H1 (cell line): ENCODE measurements at regions not wholly inside any gene's neighbourhood (a gene's known extent, or its start where the extent isn't known, plus 50 kb on each side); places are given as distances from the start of the nearest gene placed in this dataset.

Source experiments
- CTCF ChIA-PET: fragments of 300-600 bp; sonication (Branson Sonifier 250); formaldehyde crosslinking; loops from one replicate; lab custom pipeline; 2021; ENCODE audit not compliant: partially characterized antibody; lab: Charles Lee
- POLR2A ChIA-PET: fragments of 300-600 bp; sonication (Branson Sonifier 250); formaldehyde crosslinking; loops from one replicate; lab custom pipeline; 2021; ENCODE audit warnings: inconsistent platforms; ENCODE audit not compliant: partially characterized antibody; lab: Charles Lee
- DNase-seq, 2 experiments: peaks; one replicate each; pipeline versions ENCODE4 v3.0.0 to v3.0.0-alpha.2; 2010 to 2022; ENCODE audit warnings: low spot score in 2 of 2, low read depth in 1 of 2, mixed read lengths in 1 of 2
- FAIRE-seq: peaks from 2 replicates; lab custom pipeline; 2011; peaks lifted over from hg19 to GRCh38; lab: Jason Lieb, UNC
- H2AFZ ChIP-seq: 2 replicates; pipeline ENCODE4 v1.8.1; 2012; ENCODE audit warnings: low read length, inconsistent platforms
- H2AK5ac ChIP-seq: 2 replicates; pipeline ENCODE4 v1.6.1; 2013; ENCODE audit warnings: low read depth, low read length
- H2BK120ac ChIP-seq: replicated peaks from 2 replicates; pipeline ENCODE3; 2013; ENCODE audit warnings: low read depth, low read length, inconsistent platforms
- H2BK12ac ChIP-seq: 2 replicates; pipeline ENCODE4 v1.6.1; 2013; ENCODE audit warnings: low read depth, low read length
- H2BK15ac ChIP-seq: 2 replicates; pipeline ENCODE4 v1.6.1; 2013; ENCODE audit warnings: low read length
- H2BK20ac ChIP-seq: 2 replicates; pipeline ENCODE4 v1.6.1; 2013; ENCODE audit warnings: low read length
- H2BK5ac ChIP-seq: 2 replicates; pipeline ENCODE4 v1.6.1; 2013; ENCODE audit warnings: low read depth, low read length
- H3K14ac ChIP-seq: 2 replicates; pipeline ENCODE4 v1.6.1; 2013; ENCODE audit warnings: inconsistent platforms; ENCODE audit not compliant: insufficient read length
- H3K18ac ChIP-seq: 2 replicates; pipeline ENCODE4 v1.6.1; 2013; ENCODE audit warnings: low read length; ENCODE audit errors: extremely low read depth
- H3K23ac ChIP-seq: 2 replicates; pipeline ENCODE4 v1.6.1; 2013; ENCODE audit warnings: inconsistent platforms; ENCODE audit not compliant: insufficient read length
- H3K23me2 ChIP-seq: 2 replicates; pipeline ENCODE4 v1.6.1; 2013; ENCODE audit warnings: low read depth, low read length
- H3K27ac ChIP-seq: 2 replicates; pipeline ENCODE4 v1.6.1; 2011; ENCODE audit warnings: low read depth, low read length, inconsistent platforms
- H3K27me3 ChIP-seq, 4 experiments: replicated peaks in 1 of 4; 1 replicate in 1 of 4; 2 replicates in 3 of 4; pipeline versions ENCODE4 v1.6.1 to v1.8.1; 2011 to 2013; ENCODE audit warnings: low read length in 3 of 4, mild to moderate bottlenecking in 3 of 4, inconsistent platforms in 2 of 4, mixed read lengths in 2 of 4, moderate library complexity in 1 of 4; ENCODE audit not compliant: control insufficient read depth in 3 of 4, insufficient read depth in 3 of 4; ENCODE audit errors: extremely low read depth in 1 of 4
- H3K36me3 ChIP-seq, 4 experiments: 2 replicates each; pipeline versions ENCODE4 v1.6.1 to v1.8.1; 2011 to 2013; ENCODE audit warnings: mild to moderate bottlenecking in 4 of 4, low read length in 3 of 4, moderate library complexity in 2 of 4, control low read depth in 1 of 4, inconsistent platforms in 1 of 4; ENCODE audit not compliant: insufficient read depth in 4 of 4, control insufficient read depth in 2 of 4
- H3K4ac ChIP-seq: replicated peaks from 2 replicates; pipeline ENCODE3; 2013; ENCODE audit warnings: low read length, low read depth, mixed read lengths, inconsistent platforms; ENCODE audit not compliant: insufficient read length
- H3K4me1 ChIP-seq, 4 experiments: replicated peaks in 1 of 4; 1 replicate in 1 of 4; 2 replicates in 3 of 4; pipeline versions ENCODE4 v1.6.1 to v1.8.1; 2011 to 2013; ENCODE audit warnings: low read length in 3 of 4, inconsistent platforms in 2 of 4, mixed read lengths in 1 of 4; ENCODE audit not compliant: insufficient read depth in 4 of 4, control insufficient read depth in 3 of 4
- H3K4me2 ChIP-seq, 2 experiments: 2 replicates each; pipeline versions ENCODE4 v1.6.1 to v1.8.1; 2011 to 2013; ENCODE audit warnings: low read depth in 2 of 2, low read length in 2 of 2, control low read depth in 1 of 2, inconsistent platforms in 1 of 2, mild to moderate bottlenecking in 1 of 2; ENCODE audit not compliant: insufficient read depth in 1 of 2
- H3K4me3 ChIP-seq, 4 experiments: fragments of 200-600, 300-600 bp in 1 of 4; sonication (generic), shearing (Covaris generic), sonication (Bioruptor Twin) in 1 of 4; 2 replicates each; pipeline versions ENCODE4 v1.5.1 to v1.8.1; 2011 to 2016; ENCODE audit warnings: low read length in 4 of 4, low read depth in 3 of 4, control low read depth in 2 of 4, inconsistent platforms in 2 of 4, mild to moderate bottlenecking in 2 of 4, mixed read lengths in 1 of 4, moderate library complexity in 1 of 4; ENCODE audit not compliant: insufficient read depth in 2 of 4; ENCODE audit errors: extremely low read depth in 1 of 4
- H3K56ac ChIP-seq: replicated peaks from 2 replicates; pipeline ENCODE3; 2013; ENCODE audit warnings: low read depth, mild to moderate bottlenecking, mixed read lengths, low read length, inconsistent platforms; ENCODE audit not compliant: insufficient read length
- H3K79me1 ChIP-seq: 2 replicates; pipeline ENCODE4 v1.6.1; 2013; ENCODE audit warnings: low read depth, low read length, control low read depth
- H3K79me2 ChIP-seq, 2 experiments: 2 replicates each; pipeline versions ENCODE4 v1.6.1 to v1.8.1; 2012 to 2013; ENCODE audit warnings: low read length in 2 of 2, mild to moderate bottlenecking in 2 of 2, inconsistent platforms in 1 of 2; ENCODE audit not compliant: insufficient read depth in 2 of 2, control insufficient read depth in 1 of 2
- H3K9ac ChIP-seq, 4 experiments: replicated peaks in 1 of 4; 1 replicate in 1 of 4; 2 replicates in 3 of 4; pipeline versions ENCODE4 v1.6.1 to v1.8.1; 2011 to 2013; ENCODE audit warnings: low read depth in 3 of 4, low read length in 3 of 4, control low read depth in 2 of 4, mild to moderate bottlenecking in 2 of 4, moderate library complexity in 2 of 4, inconsistent platforms in 1 of 4; ENCODE audit errors: extremely low read depth in 1 of 4
- H3K9me3 ChIP-seq, 2 experiments: 2 replicates each; pipeline versions ENCODE4 v1.6.1 to v1.8.1; 2012 to 2013; ENCODE audit warnings: mild to moderate bottlenecking in 2 of 2, moderate library complexity in 2 of 2, control low read depth in 1 of 2, inconsistent platforms in 1 of 2, low read depth in 1 of 2, low read length in 1 of 2, mixed read lengths in 1 of 2; ENCODE audit not compliant: insufficient read depth in 2 of 2
- H4K20me1 ChIP-seq, 2 experiments: replicated peaks in 1 of 2; 2 replicates each; pipeline versions ENCODE3 to v1.8.1; 2011 to 2013; ENCODE audit warnings: inconsistent platforms in 2 of 2, low read length in 2 of 2, mild to moderate bottlenecking in 1 of 2; ENCODE audit not compliant: insufficient read depth in 2 of 2, control insufficient read depth in 1 of 2
- H4K5ac ChIP-seq: 2 replicates; pipeline ENCODE4 v1.6.1; 2013; ENCODE audit warnings: low read length, low read depth, mixed read lengths, inconsistent platforms; ENCODE audit not compliant: insufficient read length
- H4K8ac ChIP-seq: 2 replicates; pipeline ENCODE4 v1.8.0; 2013; ENCODE audit warnings: mild to moderate bottlenecking, moderate library complexity, low read length, inconsistent platforms; ENCODE audit not compliant: insufficient read depth; ENCODE audit errors: extremely low read depth
- H4K91ac ChIP-seq: replicated peaks from 2 replicates; pipeline ENCODE3; 2013; ENCODE audit warnings: low read length, mixed read lengths, inconsistent platforms; ENCODE audit not compliant: insufficient read length
- SRF ChIP-seq: IDR thresholded peaks from 2 replicates; pipeline ENCODE4 v1.6.1; 2011; ENCODE audit warnings: mild to moderate bottlenecking, low read depth, low read length, moderate library complexity
- TCF12 ChIP-seq: IDR thresholded peaks from 2 replicates; pipeline ENCODE4 v1.6.1; 2011; ENCODE audit warnings: low read depth, mild to moderate bottlenecking, low read length
- WGBS, 2 experiments: shearing (Covaris generic) in 1 of 2; methylation state at CpG; one replicate each; pipeline versions ENCODE4 v1.1.6 to v1.1.7; 2013 to 2015; ENCODE audit warnings: low lambda C conversion rate in 2 of 2, mixed read lengths in 2 of 2, inconsistent platforms in 1 of 2, low coverage in 1 of 2, missing lambda C conversion rate in 1 of 2; ENCODE audit not compliant: insufficient replicate concordance in 2 of 2, insufficient coverage in 1 of 2, insufficient read length in 1 of 2; ENCODE audit errors: extremely low coverage in 1 of 2, missing lambda C conversion rate in 1 of 2; 5-methylcytosine and 5-hydroxymethylcytosine counted together

DNA sequence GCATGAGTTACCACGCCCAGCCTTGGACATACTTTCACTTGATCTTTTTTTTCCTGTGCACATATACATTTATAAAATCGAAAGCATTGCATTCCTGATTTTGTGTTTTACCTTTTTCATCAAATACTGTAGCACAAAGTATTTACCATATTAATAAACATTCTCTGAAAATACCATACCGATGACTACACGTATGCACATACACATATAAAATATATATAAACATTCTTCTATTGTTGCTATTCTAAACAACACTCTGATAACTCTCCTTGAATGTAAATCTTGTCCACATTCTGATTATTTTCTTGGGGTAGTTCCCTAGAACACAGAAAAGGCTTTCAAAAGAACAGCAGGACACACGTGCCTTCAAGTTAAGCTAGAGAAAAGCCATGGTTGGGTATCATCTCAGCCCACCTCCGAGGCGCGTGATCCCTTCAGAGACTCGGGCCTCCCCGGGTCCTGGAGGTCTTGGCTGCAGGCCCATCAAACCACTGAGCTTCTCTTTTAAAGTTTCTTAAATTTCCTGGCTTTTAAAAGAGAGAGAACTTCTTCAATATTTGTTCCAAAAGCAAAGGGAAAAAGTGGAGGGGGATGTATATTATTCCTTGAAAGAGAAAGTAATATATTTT is 198.1 kb downstream of the MYLK4 start:
- Histone ChIP-seq H2BK12ac (no peak overlapping the region), H3K56ac (no peak overlapping the region), H2BK15ac (no peak overlapping the region), H3K36me3 (no peaks in the 10 kb centered on the region), H3K23me2 (no peaks in the 10 kb centered on the region), H4K5ac (no peak overlapping the region), H3K27ac (no peak overlapping the region), H3K79me2 (no peaks in the 10 kb centered on the region), H3K27me3 (no peaks in the 10 kb centered on the region), H2AFZ (no peak overlapping the region), H4K8ac (no peak overlapping the region), H2BK120ac (no peak overlapping the region), H3K14ac (no peak overlapping the region), H4K91ac (no peak overlapping the region), H3K4me1 (no peaks in the 10 kb centered on the region)
- CTCF ChIA-PET = no interaction called here
- TF ChIP-seq SRF (no peak), TCF12 (no peak)
- TF ChIP-seq, all 59 proteins: peak for 0
- no peak overlapping the region for H3K4me3 ChIP-seq
- no peak overlapping the region for H3K4me2 ChIP-seq
- H2BK5ac ChIP-seq = no peak overlapping the region
- no peak overlapping the region for H3K9ac ChIP-seq
- FAIRE-seq (no peak), DNase-seq (no peak)
- H2AK5ac ChIP-seq = no peak overlapping the region
- no peak overlapping the region for H3K23ac ChIP-seq
- H3K79me1 ChIP-seq = no peaks in the 10 kb centered on the region
- POLR2A ChIA-PET = no interaction called here
- no peaks in the 10 kb centered on the region for H4K20me1 ChIP-seq
- WGBS, 2 experiments = 93% methylated on average over 10 of the region's 10 CpGs; no CpG with 5 or more reads in 1 of the 2 experiments
- H2BK20ac ChIP-seq = no peak overlapping the region
- H3K18ac ChIP-seq = no peak overlapping the region
- peaks cover 7 to 8% of the 10 kb centered on the region in 2 experiments; a peak in 2 of 4 replicates for H3K9me3 ChIP-seq
- no peak overlapping the region for H3K4ac ChIP-seq
